GM12874 (cell line): ENCODE measurements at regions not wholly inside any gene's neighbourhood (a gene's known extent, or its start where the extent isn't known, plus 50 kb on each side); places are given as distances from the start of the nearest gene placed in this dataset.

Experiments
- CTCF ChIP-seq: IDR thresholded peaks from 2 replicates; pipeline ENCODE4 v1.5.1; 2011; ENCODE audit warnings: low read depth, mild to moderate bottlenecking, control low read depth, low read length, moderate library complexity; ENCODE audit not compliant: insufficient read depth

- TF ChIP-seq CTCF: no peak
These were observed 397.5 kb upstream of the PRKCQ start for GRCh38 chr10:6977398-6978186.

GRCh38 chr10:6973899-6974298 lies 393.8 kb upstream of the PRKCQ start:
- no peak for TF ChIP-seq CTCF

GRCh38 chr10:6972226-6972625 lies 392.1 kb upstream of the PRKCQ start:
- TF ChIP-seq CTCF: no peak

- TF ChIP-seq CTCF: no peak
These were observed 389.6 kb upstream of the PRKCQ start for GRCh38 chr10:6969659-6970058.

- TF ChIP-seq CTCF: no peak
These were observed 384.5 kb upstream of the PRKCQ start for GRCh38 chr10:6964543-6964942.

GRCh38 chr10:6962576-6962975 lies 382.5 kb upstream of the PRKCQ start:
- no peak for TF ChIP-seq CTCF

GRCh38 chr10:6958711-6959110 lies 378.6 kb upstream of the PRKCQ start:
- no peak for TF ChIP-seq CTCF
